DMS114 treated with DMSO at 0.1 percent for 48 hours (cell line): ENCODE measurements at regions not wholly inside any gene's neighbourhood (a gene's known extent, or its start where the extent isn't known, plus 50 kb on each side); places are given as distances from the start of the nearest gene placed in this dataset.
"Not testable (repeated sequence)": the region's sequence is repeated elsewhere in the genome, so short reads cannot be mapped to it uniquely, and the experiment has no call there.

ENCODE experiments used
- DNase-seq: peaks from one replicate; lab custom pipeline; 2025; ENCODE audit not compliant: unreplicated experiment; lab: John Stamatoyannopoulos, UW

DNA sequence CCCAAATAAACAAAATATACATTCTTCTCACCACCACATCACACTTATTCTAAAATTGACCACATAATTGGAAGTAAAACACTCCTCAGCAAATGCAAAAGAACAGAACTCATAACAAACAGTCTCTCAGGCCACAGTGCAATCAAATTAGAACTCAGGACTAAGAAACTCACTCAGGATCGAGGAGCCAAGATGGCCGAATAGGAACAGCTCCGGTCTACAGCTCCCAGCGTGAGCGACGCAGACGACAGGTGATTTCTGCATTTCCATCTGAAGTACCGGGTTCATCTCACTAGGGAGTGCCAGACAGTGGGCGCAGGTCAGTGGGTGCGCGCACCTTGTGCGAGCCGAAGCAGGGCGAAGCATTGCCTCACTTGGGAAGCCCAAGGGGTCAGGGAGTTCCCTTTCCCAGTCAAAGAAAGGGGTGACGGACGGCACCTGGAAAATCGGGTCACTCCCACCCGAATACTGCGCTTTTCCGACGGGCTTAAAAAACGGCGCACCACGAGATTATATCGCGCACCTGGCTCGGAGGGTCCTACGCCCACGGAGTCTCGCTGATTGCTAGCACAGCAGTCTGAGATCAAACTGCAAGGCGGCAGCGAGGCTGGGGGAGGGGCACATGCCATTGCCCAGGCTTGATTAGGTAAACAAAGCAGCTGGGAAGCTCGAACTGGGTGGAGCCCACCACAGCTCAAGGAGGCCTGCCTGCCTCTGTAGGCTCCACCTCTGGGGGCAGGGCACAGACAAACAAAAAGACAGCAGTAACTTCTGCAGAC, 183.2 kb downstream of the ETV1 start:
- DNase-seq: not testable (repeated sequence)

DNA sequence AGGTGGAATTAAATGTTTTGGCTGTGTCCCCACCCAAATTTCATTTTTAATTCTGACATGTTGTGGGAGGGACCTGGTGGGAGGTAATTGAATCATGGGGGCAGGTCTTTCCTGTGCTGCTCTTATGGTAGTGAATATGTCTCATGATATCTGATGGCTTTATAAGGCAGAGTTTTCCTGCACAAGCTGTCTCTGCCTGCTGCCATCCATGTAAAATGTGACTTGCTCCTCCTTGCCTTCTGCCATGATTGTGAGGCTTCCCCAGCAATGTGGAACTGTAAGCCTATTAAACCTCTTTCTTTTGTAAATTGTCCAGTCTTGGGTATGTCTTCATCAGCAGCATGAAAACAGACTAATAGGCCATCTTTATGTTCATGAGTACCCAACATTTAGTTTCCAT, 172.2 kb downstream of the ETV1 start:
- DNase-seq: not testable (repeated sequence)

DNA sequence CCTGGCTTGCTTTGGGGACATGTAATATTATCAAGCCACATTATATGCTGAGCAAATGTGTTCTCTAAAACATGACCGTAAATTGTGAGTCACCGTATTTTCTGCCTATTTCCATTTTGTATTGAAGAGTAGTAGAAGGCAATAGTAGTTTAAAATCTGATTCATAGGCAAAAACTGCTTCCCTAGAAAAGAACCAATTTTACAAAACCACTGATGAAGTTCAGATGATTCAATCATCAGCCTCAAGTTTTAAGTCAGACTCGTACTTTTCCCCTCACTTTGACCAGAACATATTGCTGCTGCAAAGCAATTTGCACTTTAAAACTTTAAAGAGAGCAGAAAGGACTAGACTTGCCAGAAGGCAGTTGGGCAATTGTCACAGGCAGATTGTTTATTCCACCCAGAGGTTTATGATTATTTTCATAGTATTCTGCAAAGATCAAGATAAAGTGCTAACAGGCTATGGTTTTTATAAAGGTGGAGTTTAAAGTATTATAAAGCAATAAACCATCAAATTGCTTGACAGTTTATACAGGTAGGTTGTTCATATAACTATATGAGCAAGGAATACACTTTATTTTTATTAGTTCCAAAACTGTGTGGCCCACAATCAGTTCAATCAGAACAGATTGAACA, 168.2 kb downstream of the ETV1 start:
- no peak for DNase-seq

DNA sequence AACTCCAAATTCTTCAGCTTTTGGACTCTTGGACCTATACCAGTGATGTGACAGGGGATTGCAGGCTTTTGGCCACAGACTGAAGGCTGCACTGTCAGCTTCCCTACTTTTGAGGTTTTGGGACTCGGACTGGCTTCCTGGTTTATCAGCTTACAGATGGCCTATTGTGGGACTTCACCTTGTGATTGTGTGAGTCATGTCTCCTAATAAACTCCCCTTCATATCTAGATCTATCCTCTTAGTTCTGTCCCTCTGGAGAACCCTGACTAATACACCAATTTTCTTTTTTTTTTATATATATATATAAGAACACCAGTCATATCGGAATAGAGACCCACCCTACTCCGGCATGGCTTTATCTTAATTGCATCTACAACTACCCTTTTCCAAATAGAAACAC, 166.8 kb downstream of the ETV1 start:
- no peak for DNase-seq

DNA sequence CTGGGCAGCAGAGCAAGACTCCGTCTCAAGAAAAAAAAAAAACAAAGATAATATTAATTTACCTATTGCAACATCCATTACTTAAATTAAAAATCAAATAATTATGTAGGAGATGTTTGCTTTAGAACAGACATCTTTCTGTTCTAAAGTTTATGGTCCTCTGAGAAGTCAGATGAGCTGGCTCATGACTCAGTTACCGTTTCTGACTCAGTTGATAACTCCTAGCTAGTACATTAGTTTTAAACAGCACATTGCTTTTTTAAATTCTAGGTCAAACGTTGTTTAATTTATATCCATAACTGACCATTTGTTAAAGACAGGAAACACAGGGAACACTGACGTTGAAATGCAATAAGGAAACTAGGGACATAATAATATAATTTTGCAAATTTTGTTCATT, 162.7 kb downstream of the ETV1 start:
- DNase-seq: no peak

DNA sequence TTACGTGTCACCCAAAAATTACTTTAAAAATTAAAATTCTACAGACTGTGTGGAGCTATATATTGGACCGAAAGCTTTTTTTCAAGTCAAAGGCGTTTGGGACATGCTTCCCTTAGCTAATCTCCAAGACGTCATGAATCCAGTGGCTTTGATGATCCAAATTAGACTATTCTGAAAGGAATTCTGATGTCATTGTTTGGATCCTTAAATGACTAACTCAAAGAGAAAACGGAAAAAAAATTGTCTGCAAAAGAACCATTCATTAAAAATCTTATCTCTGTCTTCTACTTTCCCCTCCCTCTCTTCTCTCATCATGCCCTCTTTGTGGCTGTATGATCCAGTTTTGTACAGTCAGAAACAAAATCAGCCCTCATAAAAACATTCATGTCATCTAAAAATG, 161.8 kb downstream of the ETV1 start:
- DNase-seq: no peak

DNA sequence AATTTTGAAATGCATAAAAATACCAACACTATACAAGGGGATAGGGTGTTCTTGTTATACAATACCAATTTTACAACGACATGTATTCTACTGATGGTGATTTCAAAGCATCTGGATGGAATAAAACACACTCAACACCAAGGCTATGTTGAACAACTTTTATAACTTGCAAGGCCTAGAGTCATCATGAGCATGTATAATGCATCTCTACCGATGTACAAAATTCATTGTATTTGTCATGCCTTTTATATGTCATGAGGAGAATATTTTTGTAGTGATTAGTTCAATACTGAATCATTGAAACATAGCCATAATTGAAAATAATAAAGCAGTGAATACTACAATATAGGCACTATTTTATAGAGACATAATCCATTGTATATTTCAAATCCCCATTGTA, 160.2 kb downstream of the ETV1 start:
- DNase-seq: no peak

DNA sequence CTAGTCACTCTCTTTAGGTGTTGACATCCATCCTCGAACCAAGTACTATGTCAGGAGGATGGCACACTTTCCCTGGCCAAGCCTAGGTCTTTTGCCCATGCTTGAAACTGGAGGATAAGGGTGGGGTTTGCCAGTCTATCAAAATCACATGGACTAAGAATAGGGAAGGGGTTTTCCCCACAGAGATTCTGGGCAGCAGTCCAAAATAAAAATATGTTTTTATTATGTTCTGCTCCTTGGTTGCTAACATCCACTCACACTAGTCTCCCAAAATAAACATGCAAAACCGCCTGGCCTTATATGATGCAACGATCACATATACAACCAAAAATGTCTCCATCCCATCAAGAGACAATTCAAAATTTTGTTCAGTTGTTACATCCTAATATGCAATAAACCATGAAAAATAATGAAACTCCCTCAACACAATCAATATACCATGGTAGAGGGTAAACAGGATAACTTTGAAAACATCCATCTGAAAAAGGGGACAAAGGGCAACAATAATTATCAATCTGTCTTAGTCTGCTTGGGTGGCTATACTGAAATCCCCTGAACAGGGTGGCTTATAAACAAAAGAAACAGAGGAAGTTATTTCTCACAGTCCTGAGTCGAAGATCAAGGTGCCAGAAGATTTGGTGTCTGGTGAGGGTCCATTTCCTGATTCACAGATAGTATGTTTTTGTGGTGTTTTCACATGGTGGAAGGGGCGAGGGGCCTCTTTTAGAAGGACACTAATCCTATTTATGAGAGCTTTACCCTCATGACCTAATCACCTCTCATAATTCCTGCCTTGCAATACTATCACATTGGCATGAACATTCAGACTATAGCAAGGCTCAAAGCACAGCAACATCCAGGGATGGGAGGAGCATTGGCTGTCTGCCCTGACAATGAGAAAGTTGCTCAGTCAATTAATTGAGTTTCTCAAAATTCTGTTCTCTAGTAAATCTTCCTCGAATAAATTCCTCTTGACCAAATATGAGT, 159.3 kb downstream of the ETV1 start:
- DNase-seq: no peak

DNA sequence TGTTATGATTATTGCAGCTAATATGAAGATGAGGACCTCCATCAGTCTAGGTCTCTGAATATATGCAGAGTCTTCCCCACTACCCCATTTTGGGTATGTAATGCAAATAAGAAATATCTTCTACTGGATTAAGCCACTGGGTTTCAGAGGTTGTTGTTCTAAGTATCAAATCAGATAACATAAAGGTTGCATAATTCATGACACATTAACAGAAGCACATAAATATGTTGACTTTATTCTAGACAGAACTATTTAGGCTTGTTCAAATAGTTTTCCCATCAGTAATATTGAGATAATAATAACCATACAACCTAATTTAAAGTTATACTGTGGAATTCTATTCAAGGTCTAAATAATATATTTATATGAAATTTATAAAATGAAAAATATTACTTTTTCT, 157.1 kb downstream of the ETV1 start:
- DNase-seq: no peak

DNA sequence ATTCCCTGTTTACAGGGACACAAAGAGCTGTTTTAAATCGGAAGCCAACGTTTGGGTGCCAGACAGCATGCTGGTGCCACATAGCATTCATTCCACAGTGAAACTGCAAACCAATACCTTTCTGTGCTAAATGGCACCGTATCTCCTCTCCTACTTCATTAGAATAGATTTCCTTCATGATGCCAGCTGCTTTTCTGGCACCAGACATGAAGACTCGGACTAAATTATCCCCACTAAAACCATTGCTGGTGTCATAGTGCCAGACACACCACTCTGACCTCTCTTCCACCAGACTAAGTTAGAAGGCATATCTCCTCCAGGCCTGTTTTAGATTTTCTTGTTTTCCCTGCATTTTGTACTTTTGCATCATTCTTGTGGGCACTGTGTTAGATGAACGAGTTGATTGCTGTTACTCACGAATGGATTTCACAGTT, 155.1 kb downstream of the ETV1 start:
- DNase-seq: no peak

DNA sequence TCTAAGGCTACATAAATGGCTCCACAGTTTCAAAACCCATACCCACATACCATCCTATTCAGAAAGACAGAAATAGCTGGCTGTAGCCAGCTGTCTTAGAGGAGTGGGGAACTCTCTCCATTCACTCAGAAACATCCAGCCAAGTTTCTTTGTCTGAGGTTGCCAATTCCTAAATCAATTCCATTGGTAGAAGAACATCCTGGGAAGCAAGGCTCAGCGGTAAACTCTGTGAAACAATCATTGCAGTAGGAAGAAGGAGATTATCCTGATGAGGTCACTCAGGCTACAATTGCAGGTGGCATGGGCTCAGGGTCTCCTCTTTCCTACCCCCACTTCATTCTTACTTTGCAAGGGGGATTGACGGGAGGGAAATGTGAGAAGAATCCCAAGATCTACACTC, 154.0 kb downstream of the ETV1 start:
- DNase-seq: no peak

DNA sequence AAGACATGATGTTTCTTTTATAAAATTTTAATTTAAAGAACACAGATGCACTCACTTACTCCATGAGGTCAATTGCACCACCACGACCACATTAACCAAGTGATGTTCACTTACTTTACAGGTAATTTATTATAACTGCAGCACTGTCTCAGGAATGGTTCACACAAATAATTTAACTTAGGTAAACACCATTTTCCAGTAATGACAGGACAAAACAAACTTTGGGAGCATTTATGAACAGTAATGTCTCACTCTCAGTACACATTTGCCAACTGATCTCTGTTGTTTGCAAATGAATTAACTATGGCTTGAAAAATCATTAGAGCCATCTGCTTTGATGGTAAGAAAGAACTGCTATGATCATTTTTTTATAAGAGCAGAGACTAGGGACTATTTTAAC, 150.4 kb downstream of the ETV1 start:
- DNase-seq: no peak
